ENCODE measurements at regions not wholly inside any gene's neighbourhood (a gene's known extent, or its start where the extent isn't known, plus 50 kb on each side); places are given as distances from the start of the nearest gene placed in this dataset.

DNA sequence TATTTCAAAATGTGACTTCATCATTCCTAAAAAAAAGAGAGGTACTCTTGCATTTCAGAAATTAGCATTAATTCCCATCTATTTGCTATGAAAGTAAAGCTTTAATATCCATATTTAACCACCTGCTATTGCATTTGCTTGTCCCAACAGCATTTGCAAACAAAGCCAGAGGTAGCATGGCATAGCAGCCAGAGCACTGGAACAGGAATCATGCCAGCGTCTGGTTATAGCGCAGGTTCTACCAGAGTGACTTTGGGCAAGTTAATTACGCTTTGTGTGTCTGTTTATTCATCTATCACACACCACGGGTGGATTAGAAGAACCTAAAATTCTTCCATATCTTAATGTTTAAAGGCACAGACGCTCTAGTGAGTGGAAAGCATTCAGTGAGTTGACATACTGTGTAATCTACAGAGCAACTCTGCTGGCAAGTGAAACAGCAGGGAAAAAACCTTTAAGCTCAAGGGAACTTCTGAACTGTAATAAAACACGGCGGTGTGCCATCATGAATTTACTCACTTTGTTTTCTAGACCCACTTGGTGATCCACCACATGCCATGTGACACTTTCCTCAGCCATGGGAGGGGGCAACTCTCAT is 76.6 kb upstream of the QRFPR start (continued):
- TF ChIP-seq ZNF687 (IDR thresholded peaks at IDR 0.05) (no peak), TCF3 (IDR thresholded peaks at IDR 0.05; ENCODE audit: borderline replicate concordance, insufficient read depth, low read depth, low read length) (no peak)

DNA sequence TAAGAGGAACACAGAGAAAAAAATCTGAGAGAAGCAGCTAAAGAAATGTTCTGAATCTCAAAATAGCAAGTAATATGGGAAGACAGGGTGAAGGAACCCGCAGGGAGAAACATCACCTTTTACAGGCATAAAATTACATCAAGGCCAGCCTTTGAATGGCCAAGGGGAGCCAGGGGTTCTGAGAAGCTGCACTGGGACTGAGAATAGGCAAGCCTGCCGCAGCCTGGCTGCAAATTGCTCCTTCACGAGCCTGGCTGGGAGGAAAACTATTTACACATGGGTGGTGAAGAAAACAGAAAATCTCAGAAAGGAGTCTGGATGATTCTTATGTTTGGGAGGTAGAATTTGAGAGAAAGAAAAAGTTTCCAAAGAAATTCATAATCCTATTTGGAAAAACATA is 74.5 kb upstream of the QRFPR start:
- ChIA-PET SMC1A (ENCODE audit: uncharacterized antibody, unreplicated experiment) (no interaction called here), RAD21 (ENCODE audit: unreplicated experiment) (no interaction called here), POLR2A (no interaction called here), CTCF (no interaction called here)
- Histone ChIP-seq H3K27me3 (replicated peaks in 1 of 2; ENCODE audit: control insufficient read depth in 2 of 2, insufficient read depth in 2 of 2, low read length in 1 of 2) (no peaks in the 10 kb centered on the region; a peak in 2 of 4 replicates), H3K4me2 (ENCODE audit: control insufficient read depth, insufficient read depth) (no peak overlapping the region), H4K20me1 (ENCODE audit: control insufficient read depth, insufficient read depth) (no peaks in the 10 kb centered on the region), H3K36me3 (ENCODE audit: control insufficient read depth in 2 of 2, insufficient read depth in 2 of 2, low read length in 1 of 2) (no peaks in the 10 kb centered on the region), H3K4me3 (no peak overlapping the region), H3K9me3 (replicated peaks; ENCODE audit: control insufficient read depth, insufficient read depth, low read length) (no peaks in the 10 kb centered on the region), H3K27ac (ENCODE audit: control insufficient read depth, insufficient read depth) (no peak overlapping the region), H2AFZ (ENCODE audit: control insufficient read depth, low read depth, low read length) (no peak overlapping the region), H3K4me1 (ENCODE audit: control insufficient read depth, insufficient read depth, low read length) (no peaks in the 10 kb centered on the region), H3K79me2 (ENCODE audit: control insufficient read depth, insufficient read depth, low read length) (no peaks in the 10 kb centered on the region), H3K9ac (ENCODE audit: control insufficient read depth, insufficient read depth, low read length) (no peak overlapping the region)
- DNase-seq (ENCODE audit: low read depth, low spot score) (no peak), FAIRE-seq (no peak), ATAC-seq (no peak)
- in situ Hi-C loops (cut with MboI): no loop called here
- BruUV-seq (replicated peaks): no TSS peak
- 0% methylated on average over 3 of the region's 3 CpGs for WGBS (ENCODE audit: insufficient coverage, insufficient replicate concordance, low lambda C conversion rate, missing lambda C conversion rate)
- intact Hi-C loops (cut with micrococcal nuclease; ENCODE audit: unreplicated experiment): no loop called here
- TF ChIP-seq ELK1 (IDR thresholded peaks at IDR 0.05; ENCODE audit: low read depth, low read length): no peak
- TF ChIP-seq, protein P1, sequence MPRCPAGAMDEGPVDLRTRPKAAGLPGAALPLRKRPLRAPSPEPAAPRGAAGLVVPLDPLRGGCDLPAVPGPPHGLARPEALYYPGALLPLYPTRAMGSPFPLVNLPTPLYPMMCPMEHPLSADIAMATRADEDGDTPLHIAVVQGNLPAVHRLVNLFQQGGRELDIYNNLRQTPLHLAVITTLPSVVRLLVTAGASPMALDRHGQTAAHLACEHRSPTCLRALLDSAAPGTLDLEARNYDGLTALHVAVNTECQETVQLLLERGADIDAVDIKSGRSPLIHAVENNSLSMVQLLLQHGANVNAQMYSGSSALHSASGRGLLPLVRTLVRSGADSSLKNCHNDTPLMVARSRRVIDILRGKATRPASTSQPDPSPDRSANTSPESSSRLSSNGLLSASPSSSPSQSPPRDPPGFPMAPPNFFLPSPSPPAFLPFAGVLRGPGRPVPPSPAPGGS (IDR thresholded peaks at IDR 0.05; ENCODE audit: borderline replicate concordance, insufficient read depth, low read depth, low read length, poor library complexity, severe bottlenecking): no peak
- TF ChIP-seq CBX5 (IDR thresholded peaks at IDR 0.05; ENCODE audit: low read depth): no peak
- TF ChIP-seq YBX1 (IDR thresholded peaks at IDR 0.05): no peak
- TF ChIP-seq PAX5 (IDR thresholded peaks at IDR 0.05; ENCODE audit: borderline replicate concordance, low read depth, low read length): no peak
- TF ChIP-seq ZNF384 (IDR thresholded peaks at IDR 0.05; ENCODE audit: borderline replicate concordance, low read depth, low read length): no peak
- TF ChIP-seq SUPT20H (IDR thresholded peaks at IDR 0.05; ENCODE audit: borderline replicate concordance, control insufficient read depth, low read depth, low read length): no peak
- no peak for TF ChIP-seq POLR2AphosphoS2 (IDR thresholded peaks at IDR 0.05; ENCODE audit: low read depth, low read length)
- TF ChIP-seq EGR1 (IDR thresholded peaks at IDR 0.05; ENCODE audit: borderline replicate concordance in 1 of 2, low read depth in 2 of 2, low read length in 2 of 2): no peak
- TF ChIP-seq TCF3 (IDR thresholded peaks at IDR 0.05; ENCODE audit: borderline replicate concordance, insufficient read depth, low read depth, low read length): no peak
- TF ChIP-seq KLF5 (IDR thresholded peaks at IDR 0.05; ENCODE audit: partially characterized antibody): no peak

Data from GM12878 (cell line).